Stimulated activated CD8-positive, alpha-beta memory T cell treated with anti-CD3 and anti-CD28 coated beads, Interleukin-15, amount 100 ng/mL, for 48 hours (primary cell): ENCODE measurements at regions not wholly inside any gene's neighbourhood (a gene's known extent, or its start where the extent isn't known, plus 50 kb on each side); places are given as distances from the start of the nearest gene placed in this dataset.

ENCODE experiments used
- DNase-seq, 2 donors: peaks; one replicate each; pipeline ENCODE4 v3.0.0-alpha.2; 2020; ENCODE audit warnings: low read depth in 2 of 2

DNA sequence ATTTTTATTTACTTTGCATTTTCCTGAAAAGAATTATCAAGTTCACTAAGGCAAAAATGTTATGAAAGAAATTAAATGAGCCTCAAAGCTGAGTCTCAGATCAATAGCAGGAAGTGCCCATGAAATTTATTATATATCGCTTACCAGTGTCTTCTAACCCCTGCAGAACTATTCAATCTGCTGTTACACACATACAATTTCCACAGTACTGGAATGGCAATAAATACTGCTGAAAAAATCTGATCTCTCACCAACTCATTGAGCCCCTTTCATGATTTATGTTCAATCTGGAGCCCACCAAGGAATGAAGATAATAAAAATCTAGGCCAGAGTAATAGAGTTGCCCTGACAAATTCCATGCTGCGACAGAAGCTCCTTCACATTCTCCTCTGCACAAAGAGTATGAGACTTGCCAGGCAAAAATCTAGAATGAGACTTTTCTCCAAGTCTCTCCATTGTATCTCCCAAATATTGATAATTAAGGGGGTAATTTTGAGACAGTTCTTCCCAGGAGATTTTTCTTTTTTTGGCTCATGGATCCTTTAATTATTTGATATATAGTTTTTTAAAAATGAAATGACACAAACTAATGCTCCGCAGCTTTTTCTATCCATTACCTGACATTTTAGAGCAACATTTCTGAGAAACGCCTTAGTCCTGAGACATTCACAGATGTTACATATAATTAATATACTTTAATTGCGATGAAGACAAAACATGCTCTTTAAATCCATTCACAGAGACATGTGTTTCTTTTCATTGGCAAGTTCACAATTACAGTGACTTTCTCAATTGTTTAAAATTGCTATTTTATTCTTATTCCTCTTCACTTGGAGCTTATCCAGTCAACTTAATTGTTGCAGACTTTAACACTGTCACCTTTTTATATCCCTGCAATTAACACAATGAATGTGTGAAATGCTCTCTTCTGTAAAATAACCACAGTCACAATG is 1020.4 kb downstream of the CBLN2 start:
- no peak for DNase-seq

DNA sequence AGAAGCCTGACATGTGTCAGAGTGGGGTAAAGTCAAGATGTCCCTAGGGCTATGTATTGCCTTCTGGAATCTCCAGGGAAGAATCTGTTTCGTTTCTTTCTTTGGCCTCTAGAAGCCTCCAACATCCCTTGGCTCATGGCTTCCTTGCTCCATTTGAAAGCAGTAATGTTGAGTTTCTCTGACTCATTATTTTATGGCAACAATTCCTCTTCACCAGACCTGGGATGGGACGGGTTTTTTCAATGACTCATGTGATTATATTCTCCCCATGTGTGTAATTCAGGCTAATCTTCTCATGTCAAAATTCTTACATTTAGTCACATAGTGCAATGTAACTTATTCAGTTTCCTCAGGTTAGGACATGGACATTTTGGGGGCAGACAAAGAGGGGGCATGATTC is 1038.6 kb downstream of the CBLN2 start:
- DNase-seq: no peak

- DNase-seq: no peak
Observed at GRCh38 chr18:71503222-71503621, 1040.9 kb downstream of the CBLN2 start.

DNA sequence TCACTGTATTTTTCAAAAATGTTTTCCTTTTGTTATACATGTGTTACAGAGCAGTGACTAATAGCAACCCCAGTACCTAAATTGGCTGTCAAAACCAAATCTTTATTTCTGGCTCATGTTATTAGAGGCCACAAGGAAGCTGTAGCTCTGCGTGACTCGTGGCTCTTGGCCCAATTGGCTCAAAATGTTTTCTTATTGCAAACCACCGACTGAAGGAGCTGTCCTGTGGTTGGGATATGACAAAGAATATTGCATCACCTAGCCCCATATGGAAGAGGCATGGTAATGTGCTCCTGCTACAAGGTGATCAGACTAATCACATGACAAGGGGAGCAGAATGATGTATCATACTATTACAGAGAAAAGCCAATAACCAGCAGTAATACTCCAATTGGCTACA is 1058.5 kb downstream of the CBLN2 start:
- no peak for DNase-seq

- no peak for DNase-seq
Observed at GRCh38 chr18:71471963-71472725, 1072.0 kb downstream of the CBLN2 start.

DNA sequence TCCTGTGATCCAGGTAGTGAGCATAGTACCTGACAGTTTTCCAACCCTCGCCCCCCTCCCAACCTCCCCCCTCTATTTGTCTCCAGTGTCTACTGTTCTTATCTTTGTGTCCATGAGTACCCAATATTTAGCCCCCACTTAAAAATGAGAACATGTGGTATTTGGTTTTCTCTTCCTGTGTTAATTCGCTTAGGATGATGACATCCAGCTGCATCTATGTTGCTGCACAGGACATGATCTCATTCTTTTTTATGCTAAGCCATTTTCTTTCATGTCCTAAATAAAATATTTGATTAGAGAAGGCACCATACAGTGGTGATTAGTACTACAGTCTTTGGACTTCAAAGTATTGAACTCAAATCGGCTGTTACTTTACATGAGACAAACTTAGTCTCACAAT is 1087.9 kb downstream of the CBLN2 start:
- no peak for DNase-seq

DNA sequence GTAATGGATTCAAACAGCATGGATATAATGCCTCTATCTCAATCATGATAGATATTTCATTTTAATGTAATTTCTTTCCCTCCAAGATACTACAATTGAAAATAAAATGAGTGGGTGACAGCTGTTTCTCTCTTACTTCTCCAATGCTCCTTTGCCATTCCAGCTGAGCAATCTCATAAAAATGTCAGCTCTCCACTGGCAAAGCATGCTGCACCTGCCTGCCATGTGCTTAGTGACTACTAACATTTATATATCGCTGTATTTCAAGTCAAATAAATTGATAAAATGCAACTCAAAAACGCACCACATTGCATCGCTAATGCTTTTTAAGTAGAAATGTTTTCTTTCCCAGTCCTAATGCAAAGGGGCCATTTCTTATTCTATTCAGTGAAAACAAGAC is 1093.9 kb downstream of the CBLN2 start:
- DNase-seq: no peak

DNA sequence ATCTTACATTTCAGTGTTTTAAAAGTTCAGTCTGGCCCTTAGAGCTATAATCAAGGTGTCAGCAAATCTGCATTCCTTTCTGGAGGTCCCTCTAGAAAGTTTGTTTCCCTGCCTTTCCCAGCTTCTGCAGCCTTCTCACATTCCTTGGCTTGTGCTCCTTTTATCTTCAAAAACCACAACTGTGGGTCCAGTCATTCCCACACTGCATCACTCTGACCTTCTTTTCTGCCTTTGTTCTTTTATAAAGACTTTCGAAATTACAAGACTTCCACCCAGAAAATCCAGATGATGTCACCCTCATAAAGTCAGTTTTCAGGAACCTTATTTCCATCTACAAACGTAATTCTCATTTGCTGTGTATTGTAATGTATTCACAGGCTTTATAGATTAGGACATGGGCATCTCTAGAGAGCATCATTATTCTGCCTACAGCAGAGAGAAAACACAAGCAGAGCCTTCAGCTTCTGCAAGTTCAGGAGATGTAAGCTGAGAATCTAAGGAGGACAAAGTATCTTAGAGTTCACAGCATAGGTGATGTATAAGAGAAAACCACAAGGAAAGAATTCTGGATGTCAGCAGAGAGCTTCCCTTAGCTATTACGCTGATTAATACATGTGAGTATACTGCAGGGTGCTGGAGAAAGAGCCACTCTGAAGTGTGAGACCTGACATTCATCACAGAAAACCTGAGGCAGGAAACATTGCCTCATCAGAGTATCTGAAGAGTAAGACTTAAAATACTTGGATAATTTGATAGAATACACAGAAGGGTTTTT is 1100.2 kb downstream of the CBLN2 start:
- no peak for DNase-seq

DNA sequence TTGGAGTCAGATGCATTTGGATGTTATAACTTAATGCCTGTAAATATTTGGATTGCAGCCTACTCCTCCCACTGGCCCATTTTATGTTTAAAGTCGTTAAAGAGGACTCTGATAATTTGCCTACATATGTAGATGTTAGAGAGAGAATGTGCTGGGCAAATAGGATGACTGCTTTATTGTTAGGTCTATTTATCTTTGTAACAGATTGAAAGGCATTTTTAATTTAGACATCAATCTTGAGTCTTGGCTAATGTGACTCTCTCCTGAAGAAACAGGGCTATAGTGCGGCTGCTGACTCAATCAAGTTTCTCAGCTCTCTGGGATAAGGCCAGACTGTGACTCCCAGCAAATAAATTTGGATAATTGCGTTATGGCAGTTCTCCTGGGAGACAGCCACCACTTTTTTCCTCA is 1101.4 kb downstream of the CBLN2 start:
- no peak for DNase-seq

DNA sequence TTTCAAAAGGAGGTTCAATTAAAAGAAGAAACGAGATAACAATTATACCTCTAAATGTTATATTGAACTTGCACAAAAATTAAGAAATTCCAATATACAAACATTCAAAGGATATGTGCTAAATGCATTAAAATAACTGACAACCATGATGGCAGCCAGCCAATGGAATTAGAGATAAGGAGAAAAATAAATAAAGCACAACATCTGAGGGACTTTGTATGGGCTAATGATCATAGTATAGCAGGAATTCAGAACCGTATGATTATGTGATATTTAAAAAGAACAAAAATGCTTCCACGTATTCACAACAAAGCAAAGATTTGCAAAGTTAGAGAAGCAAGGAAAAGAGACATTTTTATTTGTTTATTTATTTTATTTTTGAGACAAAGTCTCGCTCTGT is 1103.0 kb downstream of the CBLN2 start:
- no peak for DNase-seq

DNA sequence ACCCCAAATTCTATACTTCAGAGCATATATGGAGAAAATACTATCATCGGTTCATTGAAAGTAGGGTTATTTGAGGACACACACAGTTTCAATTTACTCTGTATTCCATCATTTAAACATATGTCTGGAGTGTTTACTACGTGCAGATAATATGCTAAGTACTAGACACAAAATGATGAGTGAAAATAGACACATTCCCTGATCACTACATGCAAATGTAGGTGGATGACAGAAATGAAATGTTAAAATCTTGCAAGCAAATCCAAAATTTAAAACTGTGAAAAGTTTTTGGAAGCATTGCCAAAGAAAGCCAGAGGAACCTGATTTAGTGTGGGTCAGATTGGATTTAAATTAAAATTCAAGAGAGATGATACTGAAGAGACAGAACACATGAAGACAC is 1106.6 kb downstream of the CBLN2 start:
- DNase-seq: no peak

DNA sequence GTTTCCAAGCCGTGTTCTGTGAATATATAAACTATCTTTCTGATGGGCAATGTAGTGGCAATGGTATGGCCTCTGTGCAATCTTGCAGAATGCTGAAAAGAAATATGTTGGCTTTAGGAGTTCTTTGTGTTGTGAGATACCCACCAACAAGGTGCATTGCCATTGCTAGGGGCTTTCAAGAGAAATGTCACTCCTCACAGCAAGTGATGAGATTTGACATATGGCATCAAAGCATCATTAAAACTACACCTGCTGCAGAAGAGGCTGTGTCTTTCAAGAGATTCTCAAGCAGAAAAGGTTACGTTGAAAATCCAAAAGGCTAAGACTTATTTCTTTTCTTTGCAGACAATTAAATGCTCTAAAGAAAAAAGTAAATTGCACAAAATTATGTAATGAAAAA is 1110.8 kb downstream of the CBLN2 start:
- DNase-seq: no peak

DNA sequence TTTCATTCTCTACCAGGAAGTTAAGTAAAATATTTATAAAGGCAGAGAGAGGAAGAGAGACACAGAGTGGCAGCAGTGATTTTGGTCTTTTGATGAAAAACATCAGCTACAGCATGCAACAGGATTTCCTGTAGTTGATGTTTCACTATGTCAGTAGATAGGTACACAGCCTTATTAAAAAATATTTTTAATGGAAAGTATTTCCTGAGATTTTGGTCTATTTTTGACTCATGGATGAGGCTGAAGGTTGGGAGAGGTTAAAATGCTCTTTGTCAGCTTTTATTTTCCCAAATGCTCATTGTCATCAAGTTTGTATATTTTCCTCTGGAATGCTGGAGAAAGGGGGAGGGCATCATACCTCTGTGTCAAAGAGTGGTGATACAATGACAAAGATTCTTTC is 1112.5 kb downstream of the CBLN2 start:
- no peak for DNase-seq

DNA sequence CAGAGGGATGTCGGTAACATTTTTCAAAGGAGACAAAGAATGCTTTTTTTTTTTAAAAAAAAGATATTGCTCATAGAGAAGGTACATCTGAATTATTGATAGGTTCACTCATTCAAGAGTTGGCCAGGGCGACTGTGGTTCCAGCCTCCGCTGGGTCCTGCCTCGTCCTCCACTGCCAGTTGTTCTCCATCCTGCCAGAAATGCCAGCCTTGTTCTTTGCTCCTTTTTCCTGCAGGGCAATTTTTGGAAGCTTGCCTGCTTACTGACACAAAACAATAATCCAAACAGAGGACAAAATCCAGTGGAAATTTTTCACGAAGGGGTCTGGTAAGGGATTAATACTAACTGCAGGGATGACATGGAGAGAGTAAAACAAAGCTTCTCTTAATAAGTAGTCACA is 1113.0 kb downstream of the CBLN2 start:
- no peak for DNase-seq

GRCh38 chr18:71426441-71426840 is 1117.7 kb downstream of the CBLN2 start:
- DNase-seq: no peak

GRCh38 chr18:71405169-71405809 is 1116.4 kb downstream of the SOCS6 start:
- DNase-seq: no peak

- no peak for DNase-seq
Observed at GRCh38 chr18:71403501-71403900, 1114.7 kb downstream of the SOCS6 start.

GRCh38 chr18:71398531-71398930 is 1109.7 kb downstream of the SOCS6 start:
- DNase-seq: no peak

DNA sequence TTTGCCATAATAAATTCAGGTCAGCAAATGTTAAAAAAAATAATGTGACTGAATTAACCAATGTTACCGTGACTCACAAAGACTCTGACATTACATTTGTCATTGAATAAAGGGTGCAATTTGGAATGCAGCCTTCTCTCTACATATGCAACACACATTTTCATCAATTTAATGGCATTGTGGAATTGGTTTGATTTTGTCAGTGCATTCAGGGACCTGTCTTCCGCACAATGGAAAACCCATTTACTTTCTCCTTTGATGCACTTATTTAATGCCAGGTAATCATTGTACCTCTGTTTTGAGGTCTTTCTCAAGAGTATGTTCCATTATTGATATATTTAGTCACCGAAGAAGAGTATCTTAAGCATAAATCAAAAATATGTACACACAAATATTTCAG is 1099.3 kb downstream of the SOCS6 start:
- no peak for DNase-seq

DNA sequence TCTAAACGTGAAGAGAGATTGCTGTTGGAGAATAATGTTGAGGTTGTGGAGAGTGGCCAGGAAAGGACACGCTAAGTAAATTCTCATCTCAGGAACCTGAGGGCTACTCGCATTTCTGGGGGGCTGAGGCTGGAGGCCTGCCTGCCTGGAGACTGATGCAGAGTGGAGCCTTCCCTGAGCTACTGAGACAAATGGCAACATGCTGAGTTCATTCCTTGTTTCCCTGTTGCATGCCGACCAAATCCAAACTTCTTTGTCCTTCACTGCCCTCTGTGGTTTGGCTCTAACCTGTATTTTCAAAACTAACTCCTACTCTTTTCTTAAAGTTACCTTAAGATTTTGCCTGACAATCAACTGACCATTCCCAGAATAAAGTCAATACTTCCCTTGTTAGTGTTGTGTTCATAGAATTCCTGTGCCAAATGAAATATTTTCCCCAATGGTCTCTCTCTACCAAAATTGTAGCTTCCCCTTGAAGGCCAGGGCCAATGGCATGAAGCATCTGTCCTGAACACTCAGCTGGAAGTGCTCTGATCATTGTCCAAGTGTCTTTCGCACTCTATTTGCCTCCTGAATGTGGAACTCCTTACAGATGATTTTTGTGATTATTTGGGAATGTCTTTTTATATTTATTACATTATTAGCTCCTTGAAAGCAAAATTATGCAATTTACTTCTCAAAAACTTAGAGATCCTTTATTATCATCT is 1085.6 kb downstream of the SOCS6 start:
- no peak for DNase-seq

DNA sequence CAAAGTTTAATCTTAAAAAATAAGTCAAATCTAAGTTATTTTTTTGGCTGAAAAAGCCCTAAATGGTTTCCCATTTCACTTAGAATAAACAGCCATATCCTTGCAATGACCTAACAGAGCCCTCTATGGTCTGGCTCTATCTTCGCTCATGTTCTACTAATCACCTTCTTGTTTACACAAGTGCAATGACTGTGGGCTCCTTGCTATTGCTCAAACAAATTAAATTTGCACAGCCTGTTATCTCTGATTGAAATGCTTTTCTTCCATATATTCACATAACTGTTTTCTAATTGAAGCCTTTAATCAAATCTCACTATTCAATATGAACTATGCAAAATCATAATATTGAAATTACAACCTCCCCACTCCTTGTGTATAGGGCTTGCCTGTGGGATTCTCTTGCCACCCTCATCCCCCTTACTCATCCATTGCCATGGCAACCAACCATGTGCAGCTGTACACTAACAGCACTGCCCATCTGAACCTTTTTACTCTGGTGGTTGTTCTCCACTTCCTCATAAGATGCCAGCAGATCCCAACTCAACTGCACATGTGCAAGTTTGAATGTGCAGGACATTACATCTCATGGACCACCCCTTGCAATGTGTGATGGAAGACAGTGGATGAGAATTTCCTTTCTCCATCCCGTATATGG is 1083.2 kb downstream of the SOCS6 start:
- no peak for DNase-seq
